Activated CD4-positive, alpha-beta T cell treated with anti-CD3 and anti-CD28 coated beads, Interleukin-2, amount 10 ng/mL, durations not matched to agents 7 days and 5 days (primary cell): ENCODE measurements at regions not wholly inside any gene's neighbourhood (a gene's known extent, or its start where the extent isn't known, plus 50 kb on each side); places are given as distances from the start of the nearest gene placed in this dataset.

ENCODE experiments used
- CTCF ChIA-PET: fragments of 350-600 bp; sonication (Branson Sonifier 250); formaldehyde crosslinking; loops from one replicate; lab custom pipeline; 2021; ENCODE audit warnings: antibody characterized with exemption; lab: Charles Lee
- POLR2A ChIA-PET: fragments of 350-600 bp; sonication (Branson Sonifier 250); formaldehyde crosslinking; loops from one replicate; lab custom pipeline; 2021; ENCODE audit warnings: antibody characterized with exemption; lab: Charles Lee
- DNase-seq: peaks from one replicate; pipeline ENCODE4 v3.0.0-alpha.2; 2020
- H3K27ac Mint-ChIP-seq: one replicate; pipeline ENCODE4 v1.8.0; 2021; ENCODE audit warnings: mild to moderate bottlenecking, moderate library complexity, mixed read lengths
- H3K27me3 Mint-ChIP-seq: one replicate; pipeline ENCODE4 v1.8.0; 2021; ENCODE audit warnings: mixed read lengths
- H3K36me3 Mint-ChIP-seq: one replicate; pipeline ENCODE4 v1.8.0; 2021; ENCODE audit warnings: low read depth, mixed read lengths
- H3K4me1 Mint-ChIP-seq: one replicate; pipeline ENCODE4 v1.8.0; 2021; ENCODE audit warnings: mixed read lengths
- H3K4me3 Mint-ChIP-seq: one replicate; pipeline ENCODE4 v1.8.0; 2021; ENCODE audit warnings: mild to moderate bottlenecking, moderate library complexity, mixed read lengths
- H3K9me3 Mint-ChIP-seq: one replicate; pipeline ENCODE4 v1.8.0; 2021; ENCODE audit warnings: mixed read lengths

- no peaks in the 10 kb centered on the region for H3K36me3 Mint-ChIP-seq
- CTCF ChIA-PET, result no interaction called here
These were observed 218.0 kb upstream of the COPS8 start for GRCh38 chr2:236867441-236868260.

DNA sequence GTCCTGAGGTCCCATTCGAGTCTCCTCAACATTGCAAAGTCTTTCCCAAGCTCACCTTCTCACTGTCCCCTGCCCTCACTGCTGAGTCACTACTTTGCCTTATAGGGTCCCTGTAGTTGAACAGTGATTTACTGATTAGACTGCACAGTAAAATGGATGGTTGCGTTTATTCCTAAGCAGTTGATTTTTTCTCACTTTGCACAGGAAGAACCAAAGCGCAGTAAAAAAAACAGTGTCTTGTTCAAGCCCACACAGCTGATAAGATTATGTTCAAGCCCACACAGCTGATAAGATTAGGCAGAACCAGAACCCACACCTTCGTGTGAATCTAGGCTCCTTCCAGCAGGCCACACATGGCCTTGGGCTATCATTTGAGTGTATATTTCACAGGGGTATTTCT lies 215.3 kb upstream of the COPS8 start:
- H3K27ac Mint-ChIP-seq, result no peak overlapping the region
- DNase-seq, result no peak
- no peaks in the 10 kb centered on the region for H3K27me3 Mint-ChIP-seq
- H3K4me3 Mint-ChIP-seq, result no peak overlapping the region
- POLR2A ChIA-PET, result no interaction called here
- CTCF ChIA-PET, result no interaction called here
- peaks cover 5% of the 10 kb centered on the region for H3K9me3 Mint-ChIP-seq
- no peaks in the 10 kb centered on the region for H3K36me3 Mint-ChIP-seq
- peaks cover 7% of the 10 kb centered on the region for H3K4me1 Mint-ChIP-seq

More at GRCh38 chr2:236867441-236868260, 218.0 kb upstream of the COPS8 start:
- Mint-ChIP-seq H3K4me1 (peaks cover 7% of the 10 kb centered on the region), H3K9me3 (peaks cover 11% of the 10 kb centered on the region), H3K27ac (no peak overlapping the region), H3K4me3 (no peak overlapping the region), H3K27me3 (no peaks in the 10 kb centered on the region)
- POLR2A ChIA-PET, result no interaction called here
- no peak for DNase-seq

GRCh38 chr2:236871500-236872001 lies 214.1 kb upstream of the COPS8 start:
- no peaks in the 10 kb centered on the region for H3K9me3 Mint-ChIP-seq
- H3K27ac Mint-ChIP-seq, result no peak overlapping the region
- DNase-seq, result no peak
- H3K4me3 Mint-ChIP-seq, result no peak overlapping the region
- no peaks in the 10 kb centered on the region for H3K36me3 Mint-ChIP-seq
- H3K27me3 Mint-ChIP-seq, result no peaks in the 10 kb centered on the region
- POLR2A ChIA-PET, result no interaction called here
- CTCF ChIA-PET, result interaction anchor here (0.6 kb wide), 1 partner anchor 159 kb away, joined by 3 read pairs; no protein-coding TSS in a partner anchor
- peaks cover 7% of the 10 kb centered on the region for H3K4me1 Mint-ChIP-seq

GRCh38 chr2:236872015-236872414 lies 213.7 kb upstream of the COPS8 start:
- Mint-ChIP-seq H3K9me3 (no peaks in the 10 kb centered on the region), H3K4me3 (no peak overlapping the region), H3K36me3 (no peaks in the 10 kb centered on the region), H3K27me3 (no peaks in the 10 kb centered on the region), H3K27ac (no peak overlapping the region), H3K4me1 (peaks cover 7% of the 10 kb centered on the region)
- CTCF ChIA-PET, result interaction anchor here (0.6 kb wide), 1 partner anchor 160 kb away, joined by 3 read pairs; no protein-coding TSS in a partner anchor
- POLR2A ChIA-PET, result no interaction called here
- no peak for DNase-seq

- no peak overlapping the region for H3K4me3 Mint-ChIP-seq
These were observed 212.7 kb upstream of the COPS8 start for GRCh38 chr2:236872981-236873380.

DNA sequence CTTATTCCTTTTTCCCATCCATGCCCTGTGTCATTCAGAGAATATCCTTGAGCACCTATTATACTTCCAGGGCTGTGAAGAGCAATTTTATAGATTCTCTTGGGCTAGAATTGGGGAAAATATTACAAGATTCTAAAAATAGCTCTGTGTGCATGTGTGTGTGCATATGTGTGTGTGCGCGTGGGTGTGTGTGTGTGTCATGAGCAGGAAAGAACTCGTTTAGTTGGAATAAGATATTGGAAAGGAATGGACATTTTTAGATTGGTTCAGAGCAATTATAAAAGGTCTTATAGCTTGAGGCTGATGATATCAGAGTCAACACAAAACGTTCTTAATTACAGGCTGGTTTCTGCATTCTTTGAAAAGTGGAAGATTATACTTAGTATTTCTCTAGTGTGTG lies 212.1 kb upstream of the COPS8 start:
- Mint-ChIP-seq H3K27me3 (no peaks in the 10 kb centered on the region), H3K4me3 (no peak overlapping the region), H3K4me1 (peaks cover 7% of the 10 kb centered on the region), H3K27ac (no peak overlapping the region), H3K9me3 (no peaks in the 10 kb centered on the region), H3K36me3 (no peaks in the 10 kb centered on the region)
- CTCF ChIA-PET, result no interaction called here
- POLR2A ChIA-PET, result no interaction called here
- no peak for DNase-seq

More at GRCh38 chr2:236872981-236873380, 212.7 kb upstream of the COPS8 start:
- Mint-ChIP-seq H3K9me3 (no peaks in the 10 kb centered on the region), H3K27ac (no peak overlapping the region), H3K36me3 (no peaks in the 10 kb centered on the region), H3K27me3 (no peaks in the 10 kb centered on the region), H3K4me1 (peaks cover 7% of the 10 kb centered on the region)
- CTCF ChIA-PET, result no interaction called here
- DNase-seq, result no peak
- POLR2A ChIA-PET, result no interaction called here

DNA sequence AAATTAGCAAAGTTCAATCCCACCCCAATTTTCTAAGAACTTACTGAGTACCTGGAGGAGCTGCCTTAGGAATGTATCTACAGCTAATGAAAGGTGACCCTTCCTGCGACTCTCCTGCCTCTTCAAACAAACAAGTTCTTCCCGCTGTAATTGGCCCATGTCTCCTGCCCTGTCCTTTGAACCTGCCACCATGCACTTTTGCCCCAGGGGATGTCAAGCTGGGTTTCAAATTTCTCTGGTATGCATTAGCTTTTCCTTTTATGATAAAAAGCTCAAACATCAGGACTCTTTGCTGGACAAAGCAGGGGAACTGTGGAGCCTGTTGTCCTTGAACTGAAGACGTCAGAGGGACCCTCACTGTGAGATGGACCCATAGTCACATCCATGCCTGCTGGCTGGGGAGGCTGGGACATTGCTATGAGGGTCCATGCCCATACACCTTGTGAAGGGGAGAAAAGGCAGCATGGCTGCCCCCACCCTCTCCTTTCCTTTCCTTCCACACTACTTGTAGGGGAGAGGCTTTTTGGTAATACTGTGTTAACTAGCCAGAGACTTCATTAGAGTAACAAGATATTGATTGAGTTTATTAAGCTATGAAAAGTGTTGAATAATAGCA lies 210.7 kb upstream of the COPS8 start:
- CTCF ChIA-PET, result no interaction called here

GRCh38 chr2:236875906-236876505 lies 209.7 kb upstream of the COPS8 start:
- H3K9me3 Mint-ChIP-seq, result no peaks in the 10 kb centered on the region
- DNase-seq, result no peak

More for the DNA sequence above, 210.7 kb upstream of the COPS8 start:
- no peak for DNase-seq
- Mint-ChIP-seq H3K4me1 (peaks cover 7% of the 10 kb centered on the region), H3K9me3 (no peaks in the 10 kb centered on the region), H3K4me3 (no peak overlapping the region), H3K27ac (no peak overlapping the region), H3K36me3 (no peaks in the 10 kb centered on the region), H3K27me3 (no peaks in the 10 kb centered on the region)
- POLR2A ChIA-PET, result no interaction called here

DNA sequence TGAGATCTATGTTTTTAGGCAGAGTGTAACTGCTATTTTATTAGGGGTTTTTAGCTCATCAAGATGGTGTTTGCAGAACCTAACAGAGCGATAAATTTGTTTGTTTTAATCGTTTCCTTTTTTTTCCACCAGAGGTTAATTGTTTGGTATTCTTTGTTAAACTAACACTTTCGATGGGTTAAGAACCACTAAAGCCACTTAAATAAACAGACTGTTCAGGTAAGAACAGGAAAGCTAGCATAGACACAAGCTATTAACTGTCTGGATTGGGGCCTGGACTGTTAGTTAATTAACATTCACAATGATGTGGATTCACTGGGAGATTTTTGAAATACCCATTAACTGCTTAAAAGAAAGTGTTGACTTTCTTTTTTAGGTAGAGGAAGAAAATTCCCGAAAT lies 209.0 kb upstream of the COPS8 start:
- peaks cover 2% of the 10 kb centered on the region for H3K27me3 Mint-ChIP-seq
- peaks cover 3% of the 10 kb centered on the region for H3K4me1 Mint-ChIP-seq
- ChIA-PET CTCF (no interaction called here), POLR2A (no interaction called here)
- no peaks in the 10 kb centered on the region for H3K36me3 Mint-ChIP-seq
- no peak for DNase-seq
- no peak overlapping the region for H3K27ac Mint-ChIP-seq
- H3K9me3 Mint-ChIP-seq, result no peaks in the 10 kb centered on the region
- H3K4me3 Mint-ChIP-seq, result no peak overlapping the region

More at GRCh38 chr2:236875906-236876505, 209.7 kb upstream of the COPS8 start:
- ChIA-PET CTCF (no interaction called here), POLR2A (no interaction called here)
- peaks cover under 1% of the 10 kb centered on the region for H3K27me3 Mint-ChIP-seq
- no peak overlapping the region for H3K27ac Mint-ChIP-seq
- no peak overlapping the region for H3K4me3 Mint-ChIP-seq
- H3K36me3 Mint-ChIP-seq, result no peaks in the 10 kb centered on the region
- H3K4me1 Mint-ChIP-seq, result peaks cover 7% of the 10 kb centered on the region

DNA sequence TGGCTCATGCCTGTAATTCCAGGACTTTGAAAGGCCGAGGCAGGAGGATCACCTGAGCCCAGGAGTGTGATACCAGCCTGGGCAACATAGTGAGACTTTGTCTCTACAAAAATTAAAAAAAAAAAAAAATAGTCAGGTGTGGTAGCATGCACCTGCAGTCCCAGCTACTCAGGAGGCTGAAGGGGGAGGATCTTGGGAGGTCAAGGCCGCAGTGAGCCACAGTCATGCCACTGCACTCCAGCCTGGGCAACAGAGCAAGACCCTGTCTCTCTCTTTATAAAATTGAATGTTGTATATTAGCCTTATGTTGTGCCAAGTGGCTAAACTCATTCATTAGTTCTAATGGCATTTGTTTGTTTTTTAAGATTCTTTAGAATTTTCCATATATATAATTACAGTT lies 207.7 kb upstream of the COPS8 start:
- CTCF ChIA-PET, result interaction anchor here (0.7 kb wide), 1 partner anchor 50 kb away, joined by 3 read pairs; no protein-coding TSS in a partner anchor
- POLR2A ChIA-PET, result no interaction called here
- no peak overlapping the region for H3K27ac Mint-ChIP-seq
- H3K27me3 Mint-ChIP-seq, result peaks cover 7% of the 10 kb centered on the region
- H3K4me1 Mint-ChIP-seq, result no peaks in the 10 kb centered on the region
- no peak overlapping the region for H3K4me3 Mint-ChIP-seq
- H3K36me3 Mint-ChIP-seq, result no peaks in the 10 kb centered on the region
- no peak for DNase-seq
- no peaks in the 10 kb centered on the region for H3K9me3 Mint-ChIP-seq

- Mint-ChIP-seq H3K4me1 (no peaks in the 10 kb centered on the region), H3K27ac (no peak overlapping the region), H3K9me3 (no peaks in the 10 kb centered on the region), H3K36me3 (no peaks in the 10 kb centered on the region), H3K4me3 (no peak overlapping the region), H3K27me3 (peaks cover 7% of the 10 kb centered on the region)
- ChIA-PET POLR2A (no interaction called here), CTCF (no interaction called here)
- no peak for DNase-seq
These were observed 206.2 kb upstream of the COPS8 start for GRCh38 chr2:236879416-236879963.

- no peaks in the 10 kb centered on the region for H3K4me1 Mint-ChIP-seq
- peaks cover 7% of the 10 kb centered on the region for H3K27me3 Mint-ChIP-seq
- no peak overlapping the region for H3K4me3 Mint-ChIP-seq
- H3K36me3 Mint-ChIP-seq, result no peaks in the 10 kb centered on the region
- H3K27ac Mint-ChIP-seq, result no peak overlapping the region
- POLR2A ChIA-PET, result no interaction called here
- no peak for DNase-seq
- no peaks in the 10 kb centered on the region for H3K9me3 Mint-ChIP-seq
- CTCF ChIA-PET, result no interaction called here
These were observed 203.6 kb upstream of the COPS8 start for GRCh38 chr2:236882074-236882473.

DNA sequence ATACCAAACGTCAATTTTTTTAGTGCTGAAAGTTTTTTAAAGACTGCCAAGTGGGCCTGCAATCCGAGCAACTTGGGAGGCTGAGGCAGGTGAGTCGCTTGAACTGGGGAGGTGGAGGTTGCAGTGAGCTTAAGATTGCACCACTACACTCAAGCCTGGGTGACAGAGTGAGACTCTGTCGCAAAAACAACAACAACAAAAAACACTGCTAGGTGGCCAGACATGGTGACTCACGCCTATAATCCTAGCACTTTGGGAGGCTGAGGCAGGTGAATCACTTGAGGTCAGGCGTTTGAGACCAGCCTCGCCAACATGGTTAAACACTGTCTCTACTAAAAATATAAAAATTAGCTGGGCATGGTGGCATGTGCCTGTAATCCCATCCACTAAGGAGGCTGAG lies 202.8 kb upstream of the COPS8 start:
- H3K27me3 Mint-ChIP-seq, result peaks cover 7% of the 10 kb centered on the region
- H3K4me1 Mint-ChIP-seq, result no peaks in the 10 kb centered on the region
- ChIA-PET POLR2A (no interaction called here), CTCF (no interaction called here)
- no peak overlapping the region for H3K27ac Mint-ChIP-seq
- no peak overlapping the region for H3K4me3 Mint-ChIP-seq
- no peak for DNase-seq
- H3K36me3 Mint-ChIP-seq, result no peaks in the 10 kb centered on the region
- no peaks in the 10 kb centered on the region for H3K9me3 Mint-ChIP-seq
